A673 (cell line): ENCODE measurements at regions not wholly inside any gene's neighbourhood (a gene's known extent, or its start where the extent isn't known, plus 50 kb on each side); places are given as distances from the start of the nearest gene placed in this dataset.

ENCODE experiments used
- EZH2 ChIP-seq: fragments of 200-600 bp; sonication (generic); IDR thresholded peaks from 2 replicates; pipeline ENCODE4 v1.6.1; 2017; ENCODE audit warnings: borderline replicate concordance, low read depth, mild to moderate bottlenecking, mixed read lengths, antibody characterized with exemption, low read length; ENCODE audit not compliant: poor library complexity, severe bottlenecking
- TF ChIP-seq, protein P1 (sequence below): fragments of 300-800, 200-600 bp; sonication (generic); conservative IDR thresholded peaks from 2 replicates; pipeline ENCODE4 v1.5.1; 2017; ENCODE audit warnings: low read depth, mild to moderate bottlenecking, antibody characterized with exemption, low read length, moderate library complexity, mixed read lengths

DNA sequence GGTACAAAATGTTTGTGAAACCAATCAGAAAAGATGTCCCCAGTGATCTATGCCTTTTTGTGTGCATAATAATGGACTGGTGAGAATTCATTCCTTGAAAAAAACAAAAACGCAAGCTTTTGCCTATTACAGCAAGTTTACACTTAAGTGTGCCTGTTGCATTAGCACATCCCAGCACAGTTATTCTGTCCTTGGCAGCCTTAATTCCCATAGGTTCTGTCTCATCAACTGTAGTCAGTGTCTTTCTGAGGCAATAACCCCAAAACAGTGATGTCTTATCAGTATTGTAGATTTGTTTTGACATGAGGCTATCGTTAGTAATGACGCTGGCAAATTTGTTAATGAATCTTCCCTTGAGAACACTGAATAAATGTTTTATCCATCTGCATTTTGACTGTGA is 109.9 kb upstream of the KCTD3 start:
- TF ChIP-seq, protein P1, sequence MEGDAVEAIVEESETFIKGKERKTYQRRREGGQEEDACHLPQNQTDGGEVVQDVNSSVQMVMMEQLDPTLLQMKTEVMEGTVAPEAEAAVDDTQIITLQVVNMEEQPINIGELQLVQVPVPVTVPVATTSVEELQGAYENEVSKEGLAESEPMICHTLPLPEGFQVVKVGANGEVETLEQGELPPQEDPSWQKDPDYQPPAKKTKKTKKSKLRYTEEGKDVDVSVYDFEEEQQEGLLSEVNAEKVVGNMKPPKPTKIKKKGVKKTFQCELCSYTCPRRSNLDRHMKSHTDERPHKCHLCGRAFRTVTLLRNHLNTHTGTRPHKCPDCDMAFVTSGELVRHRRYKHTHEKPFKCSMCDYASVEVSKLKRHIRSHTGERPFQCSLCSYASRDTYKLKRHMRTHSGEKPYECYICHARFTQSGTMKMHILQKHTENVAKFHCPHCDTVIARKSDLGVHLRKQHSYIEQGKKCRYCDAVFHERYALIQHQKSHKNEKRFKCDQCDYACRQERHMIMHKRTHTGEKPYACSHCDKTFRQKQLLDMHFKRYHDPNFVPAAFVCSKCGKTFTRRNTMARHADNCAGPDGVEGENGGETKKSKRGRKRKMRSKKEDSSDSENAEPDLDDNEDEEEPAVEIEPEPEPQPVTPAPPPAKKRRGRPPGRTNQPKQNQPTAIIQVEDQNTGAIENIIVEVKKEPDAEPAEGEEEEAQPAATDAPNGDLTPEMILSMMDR: no peak
- TF ChIP-seq EZH2: no peak
